ENCODE measurements at regions not wholly inside any gene's neighbourhood (a gene's known extent, or its start where the extent isn't known, plus 50 kb on each side); places are given as distances from the start of the nearest gene placed in this dataset.

DNA sequence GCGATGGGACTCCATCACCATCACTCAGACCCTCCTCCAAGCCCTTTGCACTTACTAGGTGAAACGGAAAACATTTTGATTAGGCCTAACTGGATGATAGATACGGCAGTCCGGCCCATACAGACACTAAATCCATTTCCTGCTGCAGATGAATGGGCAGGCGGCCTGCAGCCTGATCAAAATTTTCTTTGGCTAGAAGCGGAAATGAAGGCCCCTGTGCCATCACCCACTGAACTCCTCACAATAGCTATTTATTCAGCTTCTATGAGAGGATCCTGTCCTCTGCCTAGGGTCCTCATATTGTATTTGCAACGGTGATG, 200.5 kb downstream of the OMA1 start:
- H3K36me3 ChIP-seq (ENCODE audit: low read length), result no peaks in the 10 kb centered on the region
- H3K79me2 ChIP-seq (ENCODE audit: insufficient read depth, low read length), result no peaks in the 10 kb centered on the region
- no peaks in the 10 kb centered on the region for H3K27me3 ChIP-seq (ENCODE audit: low read length)
- no peak overlapping the region for H3K4me2 ChIP-seq (ENCODE audit: low read depth, low read length, poor library complexity, severe bottlenecking)
- no peaks in the 10 kb centered on the region for H3K9me2 ChIP-seq (replicated peaks; ENCODE audit: insufficient read depth, low read length)
- no peak overlapping the region for H3K9ac ChIP-seq (ENCODE audit: low read length)
- H3K27ac ChIP-seq (ENCODE audit: low read depth, low read length), result no peak overlapping the region
- H3F3A ChIP-seq (ENCODE audit: insufficient read depth), result no peaks in the 10 kb centered on the region
- no peak for TF ChIP-seq EZH2phosphoT487 (conservative IDR thresholded peaks at IDR 0.05; ENCODE audit: low read length)
- TF ChIP-seq, protein P1, sequence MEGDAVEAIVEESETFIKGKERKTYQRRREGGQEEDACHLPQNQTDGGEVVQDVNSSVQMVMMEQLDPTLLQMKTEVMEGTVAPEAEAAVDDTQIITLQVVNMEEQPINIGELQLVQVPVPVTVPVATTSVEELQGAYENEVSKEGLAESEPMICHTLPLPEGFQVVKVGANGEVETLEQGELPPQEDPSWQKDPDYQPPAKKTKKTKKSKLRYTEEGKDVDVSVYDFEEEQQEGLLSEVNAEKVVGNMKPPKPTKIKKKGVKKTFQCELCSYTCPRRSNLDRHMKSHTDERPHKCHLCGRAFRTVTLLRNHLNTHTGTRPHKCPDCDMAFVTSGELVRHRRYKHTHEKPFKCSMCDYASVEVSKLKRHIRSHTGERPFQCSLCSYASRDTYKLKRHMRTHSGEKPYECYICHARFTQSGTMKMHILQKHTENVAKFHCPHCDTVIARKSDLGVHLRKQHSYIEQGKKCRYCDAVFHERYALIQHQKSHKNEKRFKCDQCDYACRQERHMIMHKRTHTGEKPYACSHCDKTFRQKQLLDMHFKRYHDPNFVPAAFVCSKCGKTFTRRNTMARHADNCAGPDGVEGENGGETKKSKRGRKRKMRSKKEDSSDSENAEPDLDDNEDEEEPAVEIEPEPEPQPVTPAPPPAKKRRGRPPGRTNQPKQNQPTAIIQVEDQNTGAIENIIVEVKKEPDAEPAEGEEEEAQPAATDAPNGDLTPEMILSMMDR (IDR thresholded peaks at IDR 0.05; ENCODE audit: insufficient read depth, low read length, poor library complexity, severe bottlenecking), result no peak
- H4K20me1 ChIP-seq (ENCODE audit: low read depth, low read length), result no peaks in the 10 kb centered on the region
- no peaks in the 10 kb centered on the region for H3K9me3 ChIP-seq (ENCODE audit: insufficient read depth, low read length)
- no peak overlapping the region for H3K4me3 ChIP-seq (ENCODE audit: insufficient read depth, low read length, poor library complexity, severe bottlenecking)
- H2AFZ ChIP-seq (ENCODE audit: low read depth, low read length, severe bottlenecking), result no peak overlapping the region

DNA sequence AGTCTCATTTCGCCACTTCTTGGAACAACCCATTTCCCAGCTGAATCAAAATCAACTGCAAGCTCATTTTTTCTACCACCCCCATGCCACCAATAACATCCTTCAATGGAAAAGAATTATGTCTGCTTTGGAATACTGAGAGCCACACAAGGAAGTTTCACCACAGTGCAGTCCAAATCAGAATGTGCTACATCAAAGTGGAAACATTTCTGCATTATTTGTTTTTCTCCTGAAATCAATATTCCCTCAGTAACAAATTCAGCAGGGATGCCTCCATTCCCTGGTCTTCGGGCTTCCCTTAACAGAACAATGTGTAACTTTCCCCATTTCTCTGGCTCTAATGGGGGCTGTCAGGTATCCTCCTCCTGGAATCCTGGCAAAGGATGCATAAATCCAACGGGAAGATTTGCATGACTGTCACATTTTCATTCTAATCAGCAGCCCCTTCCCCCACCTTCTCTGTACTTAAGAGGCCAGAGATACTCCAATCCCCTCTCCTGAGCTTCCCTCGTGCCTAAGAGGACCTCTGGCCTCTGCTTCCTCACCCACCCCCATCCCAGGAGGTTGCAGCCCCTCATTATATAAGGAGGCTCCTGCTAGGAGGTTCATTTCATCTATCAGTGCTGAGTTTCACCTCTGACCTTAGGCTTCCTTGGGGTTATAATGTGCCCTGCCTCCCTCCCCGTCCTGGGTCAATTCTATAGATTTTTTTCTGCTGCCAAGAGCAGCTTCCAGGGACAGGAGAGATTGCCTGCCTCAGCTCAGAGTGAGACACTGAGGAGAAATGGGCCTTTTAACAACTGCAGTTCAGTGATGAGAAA, 201.1 kb downstream of the OMA1 start:
- Histone ChIP-seq H3K4me3 (ENCODE audit: insufficient read depth, low read length, poor library complexity, severe bottlenecking) (no peak overlapping the region), H3K9me2 (replicated peaks; ENCODE audit: insufficient read depth, low read length) (no peaks in the 10 kb centered on the region), H3K27ac (ENCODE audit: low read depth, low read length) (no peak overlapping the region), H3K9me3 (ENCODE audit: insufficient read depth, low read length) (no peaks in the 10 kb centered on the region), H3K4me2 (ENCODE audit: low read depth, low read length, poor library complexity, severe bottlenecking) (no peak overlapping the region), H4K20me1 (ENCODE audit: low read depth, low read length) (no peaks in the 10 kb centered on the region), H3K9ac (ENCODE audit: low read length) (no peak overlapping the region), H3K27me3 (ENCODE audit: low read length) (no peaks in the 10 kb centered on the region), H3F3A (ENCODE audit: insufficient read depth) (no peaks in the 10 kb centered on the region), H3K36me3 (ENCODE audit: low read length) (no peaks in the 10 kb centered on the region), H2AFZ (ENCODE audit: low read depth, low read length, severe bottlenecking) (no peak overlapping the region), H3K79me2 (ENCODE audit: insufficient read depth, low read length) (no peaks in the 10 kb centered on the region)
- TF ChIP-seq EZH2phosphoT487 (conservative IDR thresholded peaks at IDR 0.05; ENCODE audit: low read length), result no peak

DNA sequence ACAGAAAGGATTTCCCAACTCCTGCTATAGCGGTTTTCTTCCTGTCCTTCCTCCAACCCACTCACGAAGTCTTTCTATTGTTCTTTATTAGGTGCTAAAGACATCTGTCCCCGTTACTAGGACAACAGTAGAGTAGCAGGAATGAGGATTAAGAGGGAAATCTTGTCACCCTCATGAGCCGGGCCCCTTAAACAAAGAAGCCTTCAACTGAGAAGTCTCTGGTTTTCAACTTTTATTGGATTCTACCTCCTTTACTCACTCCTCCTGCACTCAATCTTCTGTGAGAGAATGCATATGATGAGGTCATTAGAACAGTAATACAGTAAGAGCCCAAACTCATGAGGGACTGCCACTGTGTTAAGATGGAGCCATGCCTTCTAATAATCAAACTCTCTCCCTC, 206.3 kb downstream of the OMA1 start:
- Histone ChIP-seq H3F3A (ENCODE audit: insufficient read depth) (no peaks in the 10 kb centered on the region), H3K27me3 (ENCODE audit: low read length) (no peaks in the 10 kb centered on the region), H3K9ac (ENCODE audit: low read length) (no peak overlapping the region), H3K4me2 (ENCODE audit: low read depth, low read length, poor library complexity, severe bottlenecking) (no peak overlapping the region), H3K4me3 (ENCODE audit: insufficient read depth, low read length, poor library complexity, severe bottlenecking) (no peak overlapping the region), H4K20me1 (ENCODE audit: low read depth, low read length) (no peaks in the 10 kb centered on the region), H3K9me3 (ENCODE audit: insufficient read depth, low read length) (no peaks in the 10 kb centered on the region), H3K36me3 (ENCODE audit: low read length) (no peaks in the 10 kb centered on the region), H2AFZ (ENCODE audit: low read depth, low read length, severe bottlenecking) (no peak overlapping the region), H3K27ac (ENCODE audit: low read depth, low read length) (no peak overlapping the region), H3K9me2 (replicated peaks; ENCODE audit: insufficient read depth, low read length) (no peaks in the 10 kb centered on the region), H3K79me2 (ENCODE audit: insufficient read depth, low read length) (no peaks in the 10 kb centered on the region)
- TF ChIP-seq, protein P1 (IDR thresholded peaks at IDR 0.05; ENCODE audit: insufficient read depth, low read length, poor library complexity, severe bottlenecking), result no peak
- TF ChIP-seq EZH2phosphoT487 (conservative IDR thresholded peaks at IDR 0.05; ENCODE audit: low read length), result no peak

DNA sequence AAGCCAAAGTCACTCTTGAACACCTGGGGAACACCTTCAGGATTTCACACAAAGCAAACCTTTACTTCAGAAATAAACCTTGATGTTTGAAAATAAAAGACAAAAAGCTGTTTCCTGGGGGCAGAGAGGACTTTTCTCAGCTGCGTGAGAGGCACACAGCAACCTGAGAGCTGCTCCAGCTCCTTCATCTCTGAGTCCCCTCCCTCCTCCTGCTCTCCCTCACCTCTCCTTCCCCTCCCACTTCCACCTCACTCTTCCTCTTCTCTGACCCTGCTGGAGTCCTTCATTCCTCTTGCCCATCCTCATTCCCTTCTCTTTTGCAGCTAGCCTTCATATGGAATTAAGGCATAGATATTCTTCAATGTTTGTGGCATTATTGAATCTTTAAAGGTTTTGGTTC, 208.4 kb downstream of the OMA1 start:
- H3K4me2 ChIP-seq (ENCODE audit: low read depth, low read length, poor library complexity, severe bottlenecking), result no peak overlapping the region
- H3K27me3 ChIP-seq (ENCODE audit: low read length), result no peaks in the 10 kb centered on the region
- no peaks in the 10 kb centered on the region for H3K36me3 ChIP-seq (ENCODE audit: low read length)
- H2AFZ ChIP-seq (ENCODE audit: low read depth, low read length, severe bottlenecking), result no peak overlapping the region
- H3K9me3 ChIP-seq (ENCODE audit: insufficient read depth, low read length), result no peaks in the 10 kb centered on the region
- no peak overlapping the region for H3K9ac ChIP-seq (ENCODE audit: low read length)
- H3K27ac ChIP-seq (ENCODE audit: low read depth, low read length), result no peak overlapping the region
- no peaks in the 10 kb centered on the region for H4K20me1 ChIP-seq (ENCODE audit: low read depth, low read length)
- H3K9me2 ChIP-seq (replicated peaks; ENCODE audit: insufficient read depth, low read length), result no peaks in the 10 kb centered on the region
- H3F3A ChIP-seq (ENCODE audit: insufficient read depth), result no peaks in the 10 kb centered on the region
- no peak overlapping the region for H3K4me3 ChIP-seq (ENCODE audit: insufficient read depth, low read length, poor library complexity, severe bottlenecking)
- TF ChIP-seq EZH2phosphoT487 (conservative IDR thresholded peaks at IDR 0.05; ENCODE audit: low read length), result no peak
- TF ChIP-seq, protein P1 (IDR thresholded peaks at IDR 0.05; ENCODE audit: insufficient read depth, low read length, poor library complexity, severe bottlenecking), result no peak
- H3K79me2 ChIP-seq (ENCODE audit: insufficient read depth, low read length), result no peaks in the 10 kb centered on the region
